Ammon's horn (tissue), 1 donor: ENCODE measurements at regions not wholly inside any gene's neighbourhood (a gene's known extent, or its start where the extent isn't known, plus 50 kb on each side); places are given as distances from the start of the nearest gene placed in this dataset.
"Not testable (repeated sequence)": the region's sequence is repeated elsewhere in the genome, so short reads cannot be mapped to it uniquely, and the experiment has no call there.

Experiments
- DNase-seq: peaks from one replicate; pipeline ENCODE4 v3.0.0-alpha.2; 2016; ENCODE audit warnings: low spot score

DNA sequence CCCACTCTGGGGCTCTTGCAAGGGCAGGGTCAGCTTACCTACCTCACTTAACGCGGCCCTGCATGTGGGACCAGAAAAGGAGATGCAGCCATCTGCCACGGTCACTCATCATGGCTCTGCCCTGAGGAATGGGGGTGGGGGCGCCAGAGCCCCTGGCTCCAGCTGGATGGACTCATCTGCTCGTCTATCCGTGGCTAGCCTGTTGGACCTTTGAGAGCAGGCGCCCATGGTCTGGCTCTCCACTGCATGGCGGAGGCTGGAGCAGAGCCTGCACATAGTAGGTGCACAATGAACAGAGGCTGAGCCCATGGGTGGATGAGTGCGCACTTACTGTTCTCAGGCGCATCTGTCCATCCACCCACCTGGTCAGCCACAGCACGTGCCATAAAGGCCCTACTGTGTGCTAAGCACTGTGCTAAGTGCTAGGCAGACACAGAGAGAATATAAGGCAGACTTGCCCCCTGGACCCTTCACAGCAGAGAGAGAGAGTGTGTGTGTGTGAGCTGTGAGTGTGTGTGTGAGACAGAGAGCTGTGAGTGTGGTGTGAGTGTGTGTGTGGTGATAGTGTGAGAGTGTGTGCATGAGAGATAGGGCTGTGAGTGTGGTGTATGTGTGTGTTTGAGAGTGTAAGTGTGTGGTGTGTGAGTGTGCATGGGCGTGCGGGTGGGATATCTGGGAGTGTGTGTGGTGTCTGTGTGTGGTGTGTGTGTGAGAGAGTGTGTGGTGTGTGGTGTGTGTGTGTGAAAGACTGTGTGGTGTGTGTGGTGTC, 151.3 kb downstream of the TFCP2L1 start:
- no peak for DNase-seq

DNA sequence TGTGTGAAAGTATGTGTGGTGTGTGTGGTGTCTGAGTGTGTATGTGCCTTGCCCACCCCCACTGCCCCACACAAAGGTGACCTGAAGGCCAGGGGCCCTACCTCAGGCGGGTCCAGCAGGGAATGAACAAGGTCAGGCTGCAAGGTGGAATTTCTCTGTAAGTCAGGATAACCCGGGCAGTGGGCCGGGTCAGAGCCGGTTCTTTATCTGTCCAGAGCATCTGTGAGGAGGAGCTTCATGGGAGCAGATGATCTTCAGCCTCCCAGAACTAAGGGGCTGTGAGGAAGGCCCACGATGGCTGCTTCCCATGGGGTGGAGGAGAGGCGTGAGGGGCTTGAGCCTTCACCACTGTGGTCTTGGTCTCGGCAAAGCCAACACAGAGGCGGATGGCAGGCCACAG, 150.3 kb downstream of the TFCP2L1 start:
- no peak for DNase-seq

DNA sequence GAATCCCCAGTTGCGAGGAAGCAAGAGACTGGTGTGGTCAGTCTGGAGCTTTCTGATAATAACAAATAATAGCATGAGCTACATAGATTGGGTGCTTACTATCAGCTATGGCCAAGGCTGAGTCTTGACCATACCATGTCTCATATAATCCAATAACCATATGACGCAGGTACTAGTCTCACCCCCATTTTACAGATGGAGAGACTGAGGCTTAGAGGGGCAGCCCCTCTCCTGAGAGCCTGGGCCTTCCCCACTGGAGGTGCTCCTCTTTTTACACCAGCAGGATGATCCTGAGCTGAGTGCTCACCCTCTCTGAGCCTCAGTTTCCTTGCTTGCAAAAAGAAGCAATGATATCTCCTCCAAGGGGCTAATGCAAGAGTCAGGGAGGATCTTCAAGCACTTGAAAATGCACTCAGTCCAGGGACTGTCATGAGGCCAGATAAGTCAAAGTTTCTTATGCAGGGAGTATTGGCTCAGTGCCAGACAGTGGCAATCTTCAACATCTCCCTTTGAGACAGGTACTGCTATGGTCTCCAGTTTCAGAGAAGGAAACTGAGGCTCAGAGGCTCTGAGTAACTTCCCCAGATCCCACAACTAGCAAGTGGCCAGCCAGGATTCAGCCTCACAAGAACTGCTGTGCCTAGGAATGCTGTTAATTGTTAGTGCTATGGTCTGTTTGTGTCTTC, 149.7 kb downstream of the TFCP2L1 start:
- no peak for DNase-seq

DNA sequence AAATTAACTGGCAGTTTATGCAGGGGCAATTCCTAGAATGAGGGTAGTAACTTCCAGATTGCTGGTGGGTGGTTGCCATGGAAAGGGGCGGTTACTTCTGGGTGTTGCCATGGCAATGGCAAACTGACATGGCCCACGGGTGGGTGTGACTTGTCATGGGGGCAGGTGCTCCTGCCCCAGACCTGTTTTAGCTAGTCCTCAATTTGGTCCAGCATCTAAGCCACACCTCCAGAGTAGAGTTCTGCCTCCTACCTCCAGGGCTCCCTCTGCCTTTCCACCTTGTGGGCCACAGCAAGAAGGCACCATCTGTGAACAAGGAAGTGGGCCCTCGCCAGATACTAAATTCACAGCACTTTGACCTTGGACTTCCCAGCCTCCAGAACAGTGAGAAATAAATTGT, 148.7 kb downstream of the TFCP2L1 start:
- no peak for DNase-seq

DNA sequence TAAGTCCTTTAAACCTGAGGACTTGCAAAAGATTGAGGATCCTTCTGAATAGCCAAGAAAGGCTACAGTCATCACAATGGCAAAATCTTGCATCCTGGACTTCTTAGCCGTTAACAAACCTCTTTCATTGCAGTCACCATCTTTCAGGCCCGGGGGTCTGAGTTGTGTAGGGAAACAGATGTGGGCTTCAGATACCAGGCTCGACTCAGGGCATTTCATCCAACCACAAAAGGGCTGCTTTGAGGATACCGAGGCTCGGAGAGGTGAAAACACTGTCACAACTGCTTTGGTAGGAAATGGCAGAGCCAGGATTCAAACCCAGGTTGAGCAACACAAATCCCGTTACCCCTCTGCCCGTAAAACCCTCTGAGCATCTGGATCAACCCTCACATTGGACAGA, 147.4 kb downstream of the TFCP2L1 start:
- DNase-seq: no peak

DNA sequence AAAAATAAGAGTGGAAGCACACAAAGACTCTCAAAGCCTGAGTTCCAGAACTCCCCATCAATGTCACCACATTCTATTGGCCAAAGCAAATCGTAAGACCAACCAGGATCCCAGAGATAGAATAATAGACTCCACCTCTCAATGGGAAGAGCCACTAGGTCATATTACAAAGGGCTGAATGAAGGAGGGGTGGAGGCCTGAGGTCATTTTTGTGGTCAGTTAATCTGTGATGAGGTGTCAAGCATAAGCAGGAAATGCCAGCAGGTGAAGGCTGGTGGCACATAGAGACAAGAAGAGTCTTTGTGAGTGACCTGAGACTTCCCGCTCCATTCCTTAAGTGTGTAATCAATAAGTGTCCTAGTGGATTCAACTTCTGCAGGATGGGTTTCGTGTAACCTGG, 144.3 kb downstream of the TFCP2L1 start:
- no peak for DNase-seq

DNA sequence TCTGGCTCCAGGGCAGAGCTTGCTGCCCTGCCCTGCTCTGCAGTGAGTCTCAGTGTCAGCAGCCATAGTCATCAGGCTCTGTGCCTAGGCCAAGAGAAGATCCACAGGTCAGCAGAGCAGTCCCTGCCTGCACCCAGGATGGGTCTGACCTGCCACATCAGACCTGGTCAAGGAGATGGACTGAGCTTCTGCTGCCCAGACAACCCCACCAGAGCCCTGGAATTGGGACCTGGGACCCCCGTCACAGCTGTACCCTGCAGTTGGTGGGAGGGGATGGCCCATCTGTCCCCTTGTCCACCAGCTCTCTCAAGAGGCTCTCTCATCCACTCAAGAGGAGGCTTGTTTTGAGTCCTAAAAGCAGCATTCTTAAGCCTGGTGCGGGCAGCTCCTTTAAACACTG, 142.6 kb downstream of the TFCP2L1 start:
- DNase-seq: no peak

DNA sequence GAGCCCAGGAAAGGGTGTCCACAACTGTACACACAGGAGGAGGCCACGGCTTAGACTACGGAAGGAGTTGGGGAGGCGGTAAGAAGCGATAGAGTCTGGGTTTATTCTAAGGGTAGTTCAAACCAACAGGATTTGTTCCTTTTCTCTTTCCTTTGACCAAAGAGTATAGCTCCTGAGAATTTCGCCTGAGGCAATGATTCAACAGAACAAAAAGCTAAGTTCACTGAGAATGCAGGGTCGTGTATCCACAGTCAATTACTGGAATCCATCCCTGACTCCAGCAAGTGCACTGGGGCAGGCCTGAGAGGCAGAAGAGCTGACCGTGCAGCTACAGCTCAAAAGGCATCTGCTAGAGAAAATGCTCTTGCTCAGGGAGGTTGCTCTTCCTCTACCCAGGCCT, 140.9 kb downstream of the TFCP2L1 start:
- no peak for DNase-seq

DNA sequence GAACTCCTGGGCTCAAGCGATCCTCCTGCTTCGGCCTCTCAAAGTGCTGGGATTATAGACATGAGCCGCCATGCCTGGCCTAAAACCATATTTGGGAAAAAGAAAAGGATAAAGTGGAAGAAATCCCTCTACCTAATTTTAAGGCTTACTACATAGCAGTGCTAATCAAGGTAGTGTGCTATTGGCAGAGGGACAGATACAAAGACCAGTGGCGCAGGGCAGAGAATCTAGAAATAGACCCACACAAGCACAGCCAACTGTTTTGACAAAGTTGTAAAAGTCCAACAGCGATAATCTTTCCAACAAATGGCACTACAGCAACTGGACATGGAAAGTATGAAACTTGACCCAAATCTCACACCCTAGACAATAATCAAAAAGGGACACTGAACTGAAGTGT, 138.4 kb downstream of the TFCP2L1 start:
- DNase-seq: no peak

DNA sequence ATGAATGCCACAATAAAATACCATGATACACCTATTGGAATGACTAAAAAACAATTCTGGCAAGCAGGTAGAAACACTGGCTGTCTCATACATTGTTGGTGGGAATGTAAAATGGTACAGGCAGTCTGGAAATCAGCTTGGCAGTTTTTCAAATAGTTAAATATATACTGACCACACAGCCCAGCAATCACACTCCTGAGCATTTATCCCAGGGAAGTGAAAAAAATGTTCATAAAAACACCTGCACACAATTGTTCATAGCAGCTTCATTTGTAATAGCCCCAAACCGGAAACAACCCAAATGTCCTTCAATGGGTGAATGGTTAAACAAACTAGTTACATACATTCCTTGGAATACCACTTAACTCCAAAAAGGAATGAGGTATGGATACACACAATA, 137.2 kb downstream of the TFCP2L1 start:
- DNase-seq: no peak

DNA sequence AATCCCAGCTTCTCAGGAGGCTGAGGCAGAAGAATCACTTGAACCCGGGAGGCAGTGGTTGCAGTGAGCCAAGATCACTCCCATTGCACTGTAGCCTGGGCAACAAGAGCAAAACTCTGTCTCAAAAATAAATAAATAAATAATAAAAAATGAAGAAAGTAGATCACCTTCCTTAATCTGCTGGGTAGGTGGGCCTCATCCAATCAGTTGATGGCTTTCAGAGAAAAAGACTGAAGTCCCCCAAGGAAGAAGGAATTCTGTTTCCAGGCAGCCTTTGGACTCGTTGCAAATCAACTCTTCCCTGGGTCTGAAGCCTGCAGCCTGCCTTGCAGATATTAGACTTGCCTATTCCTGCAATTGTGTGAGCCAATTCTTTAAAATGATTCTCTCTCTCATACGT, 136.5 kb downstream of the TFCP2L1 start:
- no peak for DNase-seq

DNA sequence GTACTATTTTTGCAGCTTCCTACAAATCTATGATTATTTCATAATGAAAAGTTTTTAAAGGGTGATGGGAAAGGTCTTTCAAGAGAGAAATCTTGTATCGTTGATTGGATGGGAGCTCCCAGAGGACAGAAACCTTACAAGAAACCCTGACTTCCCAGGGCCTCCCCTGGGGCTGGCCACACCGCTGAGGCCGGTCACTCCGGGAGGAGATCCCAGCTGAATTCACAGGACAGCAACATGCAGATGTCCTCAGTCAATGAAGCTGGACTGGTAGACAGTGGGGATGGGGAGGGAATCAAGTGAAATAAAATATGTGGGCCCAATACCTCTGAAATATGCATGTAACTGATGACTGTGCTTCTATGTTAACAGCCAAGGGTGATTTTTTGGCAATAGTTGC, 135.6 kb downstream of the TFCP2L1 start:
- no peak for DNase-seq

DNA sequence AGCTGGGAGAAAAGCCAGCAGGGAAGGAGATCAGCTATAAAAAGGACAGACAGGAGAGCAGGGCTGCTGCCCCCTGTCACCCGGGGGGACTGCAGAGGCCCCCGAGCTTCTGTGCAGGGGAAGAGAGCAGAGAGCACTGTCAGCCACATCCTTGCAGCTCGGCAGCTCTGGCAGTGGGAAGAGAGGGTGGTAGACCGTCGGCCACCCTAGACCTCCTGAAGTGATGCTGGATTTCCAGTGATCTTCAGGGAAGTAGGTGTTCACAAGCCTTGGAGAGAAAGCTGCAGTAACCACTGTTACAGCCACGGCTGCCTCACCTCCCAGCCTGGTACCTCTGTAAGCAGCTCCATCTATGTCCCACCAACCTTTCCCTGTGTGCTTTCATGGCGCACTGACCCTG, 134.9 kb downstream of the TFCP2L1 start:
- no peak for DNase-seq

DNA sequence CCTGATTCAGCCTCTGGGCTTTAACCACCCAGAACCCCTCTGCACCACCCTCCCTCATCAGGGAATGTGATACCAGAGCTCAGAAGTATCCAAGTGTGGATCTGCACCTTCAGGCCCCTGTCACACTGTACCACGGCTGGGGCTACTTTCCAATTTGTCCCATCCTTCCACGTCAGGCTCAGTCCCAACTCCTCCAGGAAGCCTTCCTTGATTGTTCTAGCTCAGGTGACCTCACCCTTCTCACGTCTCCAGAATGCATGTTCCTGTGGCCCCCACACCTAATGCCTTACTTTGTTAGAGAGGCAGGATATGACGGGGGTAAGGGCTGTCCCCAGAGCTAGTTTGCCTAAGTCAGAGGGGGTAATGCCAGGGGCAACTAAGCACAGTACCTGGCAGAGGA, 134.3 kb downstream of the TFCP2L1 start:
- DNase-seq: no peak

DNA sequence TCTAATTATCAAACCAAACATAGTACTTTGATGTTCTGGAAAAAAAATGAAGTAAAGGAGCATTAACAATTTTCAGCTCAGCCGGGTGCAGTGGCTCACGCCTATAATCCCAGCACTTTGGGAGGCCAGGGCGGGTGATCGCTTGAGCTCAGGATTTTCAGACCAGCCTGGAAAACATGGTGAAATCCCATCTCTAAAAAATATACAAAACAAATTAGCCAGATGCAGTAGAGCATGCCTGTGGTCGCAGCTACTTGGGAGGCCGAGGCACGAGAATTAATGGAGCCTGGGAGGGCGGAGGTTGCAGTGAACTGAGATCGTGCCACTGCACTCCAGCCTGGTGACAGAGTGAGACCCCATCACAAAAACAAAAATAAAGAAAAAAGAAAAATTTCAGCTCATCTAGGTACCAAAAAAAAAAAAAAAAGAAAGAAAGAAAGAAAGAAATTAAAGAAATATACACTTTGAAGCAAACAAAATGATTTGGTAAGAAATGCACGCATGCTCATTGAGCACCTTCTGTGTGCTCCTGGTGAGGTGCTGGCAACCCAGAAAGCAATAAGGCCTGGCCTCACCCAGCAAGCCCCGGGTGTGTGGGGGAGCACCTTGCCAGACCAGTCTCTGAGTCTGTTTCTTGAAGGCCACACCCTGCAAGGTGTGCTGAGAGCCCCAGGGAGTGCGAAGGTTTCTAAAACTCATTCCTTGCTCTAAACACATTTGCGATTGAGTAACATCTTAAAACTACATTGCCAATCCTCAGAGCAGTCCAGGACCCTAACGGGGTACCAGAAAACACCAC, 133.5 kb downstream of the TFCP2L1 start:
- DNase-seq: no peak

DNA sequence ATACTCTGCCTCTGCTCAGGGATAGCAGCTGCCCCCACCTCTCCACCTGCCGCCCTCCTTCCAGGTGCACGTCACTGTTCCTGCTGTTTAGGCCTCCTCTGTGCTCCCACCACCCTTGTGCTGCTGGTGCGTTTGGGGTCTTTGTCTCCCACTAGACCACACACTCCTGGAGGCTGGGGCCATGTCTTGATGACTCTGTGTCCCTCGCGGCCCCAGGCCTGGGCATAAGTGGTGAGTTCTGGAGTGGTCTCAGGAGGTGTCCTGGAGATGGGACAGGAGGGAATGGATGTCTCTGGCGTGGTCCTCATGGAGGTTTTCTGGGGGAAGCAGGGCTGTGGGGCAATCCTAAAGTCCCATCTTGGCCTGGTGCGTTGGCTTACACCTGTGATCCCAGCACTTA, 132.1 kb downstream of the TFCP2L1 start:
- no peak for DNase-seq

DNA sequence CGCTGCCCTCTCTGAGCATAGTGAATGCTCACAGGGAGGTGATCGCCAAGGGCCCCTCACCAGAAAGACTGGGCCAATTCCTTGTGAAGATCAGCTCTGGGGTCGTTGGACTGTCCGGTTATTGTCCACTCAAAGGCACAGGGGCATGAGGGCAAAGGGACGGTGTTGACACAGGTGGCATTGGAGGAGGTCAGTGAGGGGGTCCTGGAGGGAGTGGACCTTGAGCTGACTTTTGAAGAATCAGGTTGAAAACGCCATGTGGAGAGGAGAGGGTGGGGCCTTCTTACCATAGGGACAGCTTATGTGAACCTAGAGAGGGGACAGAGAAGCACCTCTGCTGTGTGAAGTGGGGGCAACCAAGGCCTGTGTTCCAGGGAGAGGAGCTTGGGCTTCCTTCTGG, 131.5 kb downstream of the TFCP2L1 start:
- no peak for DNase-seq

DNA sequence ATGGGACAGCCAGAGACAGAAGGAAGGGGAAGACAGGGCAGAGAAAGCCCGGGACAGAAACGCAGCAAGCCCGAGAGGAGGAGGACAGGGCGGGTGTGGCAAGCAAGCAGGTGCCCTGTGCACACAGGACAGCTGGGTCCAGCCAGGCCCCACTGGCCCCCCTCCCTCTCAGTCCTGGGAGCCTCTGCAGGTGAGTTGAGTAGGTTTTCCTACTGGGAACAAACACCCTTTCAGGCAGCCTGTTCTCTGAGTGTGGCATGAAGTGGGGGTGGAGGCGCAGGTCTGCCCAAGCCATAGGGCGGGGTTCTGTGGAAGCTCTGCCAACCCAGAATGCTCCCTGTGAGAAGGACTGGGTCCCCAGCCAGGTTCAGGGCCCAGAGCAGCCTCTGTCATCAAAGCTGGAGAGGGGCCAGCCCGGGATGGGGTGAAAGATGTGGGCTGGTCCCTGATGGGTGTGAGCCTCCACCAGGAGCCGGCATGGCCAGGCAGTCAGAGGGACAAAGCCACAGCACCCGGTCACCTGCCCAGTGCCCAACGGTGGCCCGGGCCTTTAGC, 129.4 kb downstream of the TFCP2L1 start:
- no peak for DNase-seq

DNA sequence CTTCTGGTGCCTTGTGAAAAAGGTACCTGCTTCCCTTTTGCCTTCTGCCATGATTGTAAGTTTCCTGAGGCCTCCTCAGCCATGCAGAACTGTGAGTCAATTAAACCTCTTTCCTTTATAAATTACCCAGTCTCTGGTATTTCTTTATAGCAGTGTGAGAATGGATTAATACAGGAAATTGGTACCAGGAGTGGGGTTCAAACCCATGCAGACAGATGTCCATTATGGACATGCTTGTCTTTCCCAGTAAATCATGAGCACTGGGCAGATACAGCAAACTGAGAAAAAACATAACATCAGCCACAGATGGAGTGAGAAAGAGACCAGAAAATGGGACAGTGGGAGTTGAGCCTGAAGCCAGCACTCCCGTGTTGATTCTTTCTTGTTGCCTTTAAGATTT, 127.5 kb downstream of the TFCP2L1 start:
- DNase-seq: not testable (repeated sequence)

DNA sequence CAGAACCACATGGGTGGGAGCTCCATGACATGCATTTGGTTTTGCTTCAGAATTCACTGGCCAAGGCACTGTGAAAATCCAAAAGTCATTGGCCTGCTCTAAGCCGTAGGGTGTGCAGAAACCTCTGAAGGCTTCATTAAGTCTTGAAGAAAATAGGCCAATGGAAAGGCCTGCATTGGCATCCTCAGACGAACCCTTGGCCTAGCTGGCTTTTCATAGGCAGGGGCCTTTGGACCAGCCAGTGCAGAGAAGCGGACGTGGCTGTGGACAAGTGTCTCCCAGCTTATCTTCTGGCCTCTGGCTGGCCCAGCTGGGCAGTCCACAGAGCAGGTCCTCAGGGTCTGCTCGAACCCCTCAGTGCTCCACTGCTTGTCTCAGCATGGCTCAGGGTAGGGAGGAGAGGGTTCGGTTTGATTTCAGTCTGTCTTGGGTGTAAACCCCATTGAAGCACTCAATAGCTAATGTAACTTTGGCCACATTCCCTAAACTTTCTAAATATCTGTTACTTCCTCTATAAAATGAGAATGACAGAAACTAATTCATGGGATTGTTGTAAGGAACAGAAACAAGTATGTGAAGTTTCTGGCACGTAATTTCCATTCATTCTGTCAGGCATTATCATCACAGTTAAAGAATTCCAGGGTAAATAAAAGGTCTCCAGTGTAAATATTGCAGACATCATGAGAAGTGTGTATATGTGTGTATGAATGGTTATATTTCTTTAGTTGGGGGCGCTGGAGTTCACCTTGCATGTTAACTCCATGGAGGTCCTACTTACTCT, 125.5 kb downstream of the TFCP2L1 start:
- no peak for DNase-seq

DNA sequence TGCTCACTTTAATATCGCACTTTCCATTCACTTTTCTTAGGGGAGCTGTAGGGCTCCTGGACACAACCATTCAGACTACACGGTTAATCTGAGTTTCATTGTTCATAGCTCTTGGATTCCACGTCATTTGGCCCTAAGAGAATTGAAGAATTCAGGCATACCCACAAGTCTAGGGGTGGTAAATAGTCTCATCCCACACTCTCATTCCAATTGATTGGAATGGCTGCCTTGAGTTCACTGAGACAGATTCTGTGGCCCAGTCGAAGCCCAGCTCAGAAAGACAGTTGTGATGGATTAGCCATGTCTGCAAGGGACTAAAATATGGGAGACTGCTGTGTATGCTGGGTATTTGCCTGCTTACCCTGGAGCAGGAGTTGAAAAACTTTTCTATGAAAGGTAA, 124.6 kb downstream of the TFCP2L1 start:
- no peak for DNase-seq

DNA sequence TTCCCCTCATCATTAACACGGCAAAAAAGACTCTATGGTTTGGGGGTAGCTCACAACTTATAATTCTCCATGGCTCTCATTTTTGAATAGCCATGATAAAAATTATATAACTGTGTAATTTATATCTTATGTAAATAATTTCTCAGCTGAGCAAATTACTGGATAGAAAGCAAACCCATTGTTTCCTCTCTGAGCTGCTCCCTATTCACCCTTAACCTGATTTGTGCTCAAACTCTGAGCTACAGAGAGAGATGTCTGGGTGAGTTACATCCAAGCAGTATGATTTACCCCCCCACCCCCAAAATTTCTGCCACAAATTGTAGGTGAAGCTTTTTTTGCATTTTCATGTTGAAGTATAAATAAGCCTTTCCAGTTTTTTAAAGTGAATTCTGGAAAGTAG, 123.7 kb downstream of the TFCP2L1 start:
- no peak for DNase-seq
